ENCODE measurements at regions not wholly inside any gene's neighbourhood (a gene's known extent, or its start where the extent isn't known, plus 50 kb on each side); places are given as distances from the start of the nearest gene placed in this dataset.

DNA sequence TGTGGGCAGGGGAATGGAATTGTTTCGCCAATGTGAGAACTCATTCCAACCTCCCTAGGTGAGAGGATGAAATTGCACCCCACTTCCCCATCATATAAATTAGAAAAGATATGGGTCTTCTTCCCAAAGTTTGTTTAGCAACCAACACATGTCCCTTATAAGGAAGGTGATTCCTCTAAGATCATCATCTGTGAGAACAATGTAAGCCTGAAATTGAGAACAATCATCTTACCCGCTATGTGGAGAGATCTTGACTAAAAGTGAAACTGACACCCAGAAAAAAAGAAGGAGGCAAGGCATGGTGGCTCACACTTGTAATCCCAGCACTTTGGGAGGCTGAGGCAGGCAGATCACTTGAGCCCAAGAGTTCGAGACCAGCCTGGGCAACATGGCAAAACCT lies 173.2 kb upstream of the HMGA2 start:
- 91 to 95% methylated on average over 3 of the region's 3 CpGs for WGBS, 2 donors
- H3K4me3 ChIP-seq (ENCODE audit: low read depth, poor library complexity, severe bottlenecking): no peak overlapping the region
- TF ChIP-seq, protein P1, sequence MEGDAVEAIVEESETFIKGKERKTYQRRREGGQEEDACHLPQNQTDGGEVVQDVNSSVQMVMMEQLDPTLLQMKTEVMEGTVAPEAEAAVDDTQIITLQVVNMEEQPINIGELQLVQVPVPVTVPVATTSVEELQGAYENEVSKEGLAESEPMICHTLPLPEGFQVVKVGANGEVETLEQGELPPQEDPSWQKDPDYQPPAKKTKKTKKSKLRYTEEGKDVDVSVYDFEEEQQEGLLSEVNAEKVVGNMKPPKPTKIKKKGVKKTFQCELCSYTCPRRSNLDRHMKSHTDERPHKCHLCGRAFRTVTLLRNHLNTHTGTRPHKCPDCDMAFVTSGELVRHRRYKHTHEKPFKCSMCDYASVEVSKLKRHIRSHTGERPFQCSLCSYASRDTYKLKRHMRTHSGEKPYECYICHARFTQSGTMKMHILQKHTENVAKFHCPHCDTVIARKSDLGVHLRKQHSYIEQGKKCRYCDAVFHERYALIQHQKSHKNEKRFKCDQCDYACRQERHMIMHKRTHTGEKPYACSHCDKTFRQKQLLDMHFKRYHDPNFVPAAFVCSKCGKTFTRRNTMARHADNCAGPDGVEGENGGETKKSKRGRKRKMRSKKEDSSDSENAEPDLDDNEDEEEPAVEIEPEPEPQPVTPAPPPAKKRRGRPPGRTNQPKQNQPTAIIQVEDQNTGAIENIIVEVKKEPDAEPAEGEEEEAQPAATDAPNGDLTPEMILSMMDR (IDR thresholded peaks at IDR 0.05): no peak
- TF ChIP-seq POLR2A (IDR thresholded peaks at IDR 0.05): no peak
- no peak for DNase-seq (ENCODE audit: low spot score in 2 of 2)
- intact Hi-C loops (cut with DNase I; ENCODE audit: low total_unique reads): no loop called here

DNA sequence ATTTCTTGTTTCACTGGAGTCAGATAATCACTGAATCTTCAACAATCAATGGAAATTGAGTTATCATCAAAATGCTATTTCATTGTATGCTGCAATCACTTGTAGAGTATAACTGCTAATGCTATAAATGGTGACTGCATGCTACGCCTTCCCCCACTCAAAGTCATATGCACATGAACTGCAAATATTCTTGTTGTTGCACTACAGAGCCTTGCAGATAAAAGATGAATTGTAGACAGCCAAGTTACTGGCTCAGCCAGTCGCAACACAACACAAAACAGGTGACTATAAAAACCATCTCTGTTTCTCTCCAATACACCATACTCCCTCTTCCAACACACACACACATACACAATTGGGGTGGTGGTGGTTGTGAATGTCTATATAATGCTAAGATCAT lies 171.0 kb upstream of the HMGA2 start:
- WGBS, 2 donors: 92 to 94% methylated on average over 2 of the region's 2 CpGs
- no peak for TF ChIP-seq POLR2A (IDR thresholded peaks at IDR 0.05)
- TF ChIP-seq, protein P1 (IDR thresholded peaks at IDR 0.05): no peak
- no peak overlapping the region for H3K4me3 ChIP-seq (ENCODE audit: low read depth, poor library complexity, severe bottlenecking)
- no peak for DNase-seq (ENCODE audit: low spot score in 2 of 2)
- intact Hi-C loops (cut with DNase I; ENCODE audit: low total_unique reads): no loop called here

DNA sequence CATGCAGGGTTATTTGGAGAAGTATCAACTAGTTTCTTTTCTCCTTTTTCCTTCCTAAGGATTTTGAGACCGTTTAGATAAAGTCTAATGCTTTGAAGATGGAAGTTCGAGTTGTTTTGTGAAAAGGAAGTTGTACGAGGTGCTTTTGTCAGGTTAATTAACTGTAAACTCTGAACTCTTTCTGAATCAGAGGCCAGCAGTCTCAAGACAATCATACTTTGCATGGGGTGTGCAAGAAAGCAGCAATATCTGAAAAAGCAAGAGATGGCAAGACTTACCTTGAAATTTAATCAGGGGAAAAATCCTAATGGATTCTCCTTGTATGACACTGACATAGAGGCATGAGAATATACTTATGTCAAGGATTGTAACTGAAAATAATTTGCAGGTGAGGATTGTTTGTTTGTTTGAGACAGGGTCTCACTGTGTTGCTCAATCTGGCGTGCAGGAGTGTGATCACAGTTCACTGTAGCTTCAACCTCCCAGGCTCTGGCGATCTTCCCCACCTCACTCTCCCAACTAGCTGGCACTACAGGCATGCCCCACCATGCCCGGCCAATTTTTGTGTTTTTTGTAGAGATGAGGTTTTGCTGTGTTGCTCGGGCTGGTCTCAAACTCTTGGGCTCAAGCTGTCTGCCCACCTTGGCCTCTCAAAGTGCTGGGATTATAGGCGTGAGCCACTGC lies 170.2 kb upstream of the HMGA2 start:
- 72 to 76% methylated on average over 8 of the region's 8 CpGs for WGBS, 2 donors
- no peak for TF ChIP-seq POLR2A (IDR thresholded peaks at IDR 0.05)
- TF ChIP-seq, protein P1 (IDR thresholded peaks at IDR 0.05): no peak
- intact Hi-C loops (cut with DNase I; ENCODE audit: low total_unique reads): no loop called here
- no peak for DNase-seq (ENCODE audit: low spot score in 2 of 2)
- H3K4me3 ChIP-seq (ENCODE audit: low read depth, poor library complexity, severe bottlenecking): no peak overlapping the region

DNA sequence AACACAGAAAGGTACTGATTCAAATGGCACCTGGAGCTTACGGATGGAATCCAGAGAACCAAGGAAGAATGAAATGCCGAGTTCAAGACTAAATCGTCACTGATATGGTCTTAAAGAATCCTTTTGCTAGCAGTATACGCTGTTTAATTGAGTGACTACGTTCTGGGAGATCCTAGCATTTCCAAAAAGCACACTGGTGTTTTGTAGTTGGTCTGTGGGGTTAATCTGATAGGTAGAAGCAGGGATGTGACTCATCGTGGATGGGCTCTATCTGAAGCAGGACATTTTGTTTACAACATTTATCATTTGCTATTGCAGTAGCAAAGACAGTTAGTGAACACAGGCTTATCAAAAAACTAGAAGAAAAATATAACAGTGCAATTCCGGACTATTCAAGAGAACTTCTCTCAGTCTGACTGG lies 169.2 kb upstream of the HMGA2 start:
- 90 to 91% methylated on average over 7 of the region's 7 CpGs for WGBS, 2 donors
- no peak for DNase-seq (ENCODE audit: low spot score in 2 of 2)
- TF ChIP-seq POLR2A (IDR thresholded peaks at IDR 0.05): no peak
- TF ChIP-seq, protein P1 (IDR thresholded peaks at IDR 0.05): no peak
- no peak overlapping the region for H3K4me3 ChIP-seq (ENCODE audit: low read depth, poor library complexity, severe bottlenecking)
- intact Hi-C loops (cut with DNase I; ENCODE audit: low total_unique reads): no loop called here

- intact Hi-C loops (cut with DNase I; ENCODE audit: low total_unique reads): no loop called here
- no peak for DNase-seq (ENCODE audit: low spot score in 2 of 2)
- no peak overlapping the region for H3K4me3 ChIP-seq (ENCODE audit: low read depth, poor library complexity, severe bottlenecking)
- WGBS, 2 donors: 96 to 100% methylated on average over 2 of the region's 2 CpGs
- TF ChIP-seq POLR2A (IDR thresholded peaks at IDR 0.05): no peak
- TF ChIP-seq, protein P1 (IDR thresholded peaks at IDR 0.05): no peak
Observed at GRCh38 chr12:65656156-65656882, 168.0 kb upstream of the HMGA2 start.
